ENCODE measurements at regions not wholly inside any gene's neighbourhood (a gene's known extent, or its start where the extent isn't known, plus 50 kb on each side); places are given as distances from the start of the nearest gene placed in this dataset.
"Not testable (repeated sequence)": the region's sequence is repeated elsewhere in the genome, so short reads cannot be mapped to it uniquely, and the experiment has no call there.

DNA sequence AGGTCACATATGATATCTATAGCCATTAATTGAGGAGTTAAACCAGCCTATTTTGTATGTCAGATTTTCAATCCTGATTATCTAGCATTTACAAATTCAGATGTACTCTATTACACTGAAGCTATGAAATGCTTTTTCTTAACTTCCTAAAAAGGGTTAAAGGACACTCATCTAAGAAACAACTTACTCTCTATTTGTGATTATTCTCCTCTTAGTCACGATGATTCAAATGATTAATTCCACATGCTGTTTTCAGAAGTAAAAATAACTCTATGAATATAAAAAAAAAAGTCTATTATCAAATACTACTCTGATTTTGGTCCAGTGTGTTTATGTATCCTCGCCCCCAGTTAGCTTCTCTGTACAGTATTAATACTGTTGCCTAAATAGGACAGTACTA lies 1199.9 kb downstream of the GATA3 start:
- no peak for DNase-seq

GRCh38 chr10:9260690-9261089 lies 1206.2 kb downstream of the GATA3 start:
- no peak for DNase-seq

GRCh38 chr10:9262770-9263169 lies 1208.3 kb downstream of the GATA3 start:
- no peak for DNase-seq

- no peak for DNase-seq
Measured at GRCh38 chr10:9268176-9268575, 1213.7 kb downstream of the GATA3 start.

DNA sequence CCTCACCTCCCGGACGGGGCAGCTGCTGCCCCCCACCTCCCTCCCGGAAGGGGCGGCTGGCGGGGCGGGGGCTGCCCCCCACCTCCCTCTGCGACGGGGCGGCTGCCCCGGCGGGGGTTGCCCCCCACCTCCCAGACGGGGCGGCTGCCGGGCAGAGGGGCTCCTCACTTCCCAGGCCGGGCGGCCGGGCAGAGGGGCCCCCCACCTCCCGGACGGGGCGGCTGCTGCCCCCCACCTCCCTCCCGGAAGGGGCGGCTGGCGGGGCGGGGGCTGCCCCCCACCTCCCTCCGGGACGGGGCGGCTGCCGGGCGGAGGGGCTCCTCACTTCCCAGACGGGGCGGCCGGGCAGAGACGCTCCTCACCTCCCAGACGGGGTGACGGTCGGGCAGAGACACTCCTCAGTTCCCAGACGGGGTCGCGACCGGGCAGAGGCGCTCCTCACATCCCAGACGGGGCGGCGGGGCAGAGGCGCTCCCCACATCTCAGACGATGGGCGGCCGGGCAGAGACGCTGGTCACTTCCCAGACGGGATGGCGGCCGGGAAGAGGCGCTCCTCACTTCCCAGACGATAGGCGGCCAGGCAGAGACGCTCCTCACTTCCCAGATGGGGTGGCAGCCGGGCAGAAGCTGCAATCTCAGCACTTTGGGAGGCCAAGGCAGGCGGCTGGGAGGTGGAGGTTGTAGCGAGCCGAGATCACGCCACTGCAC lies 1218.8 kb downstream of the GATA3 start:
- DNase-seq: not testable (repeated sequence)

DNA sequence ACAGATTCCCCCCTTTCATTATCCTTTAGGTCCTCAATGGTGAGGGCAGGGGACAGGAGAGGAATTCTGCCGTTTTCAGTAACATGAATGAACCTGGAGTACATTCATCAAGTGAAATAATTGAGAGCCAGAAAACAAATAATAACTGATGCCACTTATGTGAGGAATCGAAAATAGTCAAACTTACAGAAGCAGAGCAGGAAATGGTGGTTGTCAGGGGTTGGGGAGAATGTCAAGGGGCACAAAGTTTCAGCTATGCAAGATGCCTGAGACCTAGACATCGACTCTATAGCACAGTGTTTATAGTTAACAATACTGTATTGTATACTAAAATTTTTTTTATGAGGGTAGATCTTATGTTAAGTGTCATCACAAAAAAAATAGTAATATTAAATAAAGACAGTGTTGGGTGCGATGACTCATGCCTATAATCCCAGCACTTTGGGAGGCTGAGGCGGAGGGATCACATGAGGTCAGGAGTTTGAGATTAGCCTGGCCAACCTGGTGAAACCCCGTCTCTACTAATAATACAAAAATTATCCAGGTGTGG lies 1219.8 kb downstream of the GATA3 start:
- DNase-seq: no peak

DNA sequence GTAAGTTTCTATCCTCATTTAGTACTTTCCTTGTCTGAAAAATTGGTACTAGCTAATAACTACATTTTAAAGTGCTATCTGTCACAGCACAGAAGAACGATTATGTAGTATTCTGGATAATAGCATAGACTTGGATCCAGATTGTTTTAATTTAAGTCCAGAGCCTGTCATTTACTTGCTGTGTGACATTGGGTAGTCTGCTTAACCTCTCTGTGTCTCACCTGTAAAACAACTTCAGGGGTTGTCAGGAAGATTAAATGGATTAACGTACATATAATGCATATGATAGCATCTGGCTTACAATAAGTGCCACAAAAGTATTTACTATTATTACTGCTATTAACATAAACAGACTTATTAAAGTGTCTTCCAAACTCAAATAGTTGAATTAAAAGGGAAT lies 1221.4 kb downstream of the GATA3 start:
- no peak for DNase-seq

DNA sequence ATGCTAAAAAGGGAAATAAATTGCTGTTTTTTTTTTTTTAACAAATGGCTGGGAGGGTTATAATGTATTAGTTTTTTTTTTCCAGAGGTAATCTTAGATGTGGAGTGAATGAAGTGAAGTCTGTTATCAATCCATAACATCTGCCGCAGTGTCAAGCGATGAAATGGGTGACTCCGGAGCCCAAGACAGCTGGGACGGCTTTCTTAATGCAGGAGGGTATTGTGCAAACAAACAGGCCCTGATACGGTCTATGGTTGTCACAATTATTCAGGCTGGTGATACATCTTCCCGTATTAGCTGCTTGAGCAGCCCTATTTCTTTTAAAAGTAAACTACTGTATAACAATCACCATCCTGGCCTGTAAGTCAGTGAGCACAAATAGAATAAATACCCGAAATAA lies 1231.2 kb downstream of the GATA3 start:
- DNase-seq: no peak

GRCh38 chr10:9289811-9290210 lies 1235.3 kb downstream of the GATA3 start:
- no peak for DNase-seq

- DNase-seq: no peak
Measured at GRCh38 chr10:9291081-9291480, 1236.6 kb downstream of the GATA3 start.

- DNase-seq: no peak
Measured at GRCh38 chr10:9294132-9294663, 1239.7 kb downstream of the GATA3 start.

DNA sequence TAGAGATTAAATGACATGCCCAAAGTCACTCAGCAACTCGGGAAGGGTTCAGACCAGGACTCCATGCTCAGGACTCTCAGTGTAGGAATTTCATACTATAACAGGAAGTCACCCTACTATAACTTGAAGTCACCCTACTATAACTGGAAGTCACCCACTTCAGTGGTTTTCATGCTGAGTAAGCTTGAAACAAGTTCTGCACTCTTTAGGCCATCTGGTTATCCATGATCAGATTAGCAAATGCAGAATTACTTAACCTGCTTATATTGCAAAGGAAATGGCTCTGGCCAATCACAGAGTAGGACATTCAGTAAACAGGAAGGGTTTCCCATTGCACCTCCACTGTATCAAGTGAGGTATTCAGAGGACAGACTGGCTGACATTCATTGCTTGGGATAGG lies 1240.4 kb downstream of the GATA3 start:
- DNase-seq: no peak

DNA sequence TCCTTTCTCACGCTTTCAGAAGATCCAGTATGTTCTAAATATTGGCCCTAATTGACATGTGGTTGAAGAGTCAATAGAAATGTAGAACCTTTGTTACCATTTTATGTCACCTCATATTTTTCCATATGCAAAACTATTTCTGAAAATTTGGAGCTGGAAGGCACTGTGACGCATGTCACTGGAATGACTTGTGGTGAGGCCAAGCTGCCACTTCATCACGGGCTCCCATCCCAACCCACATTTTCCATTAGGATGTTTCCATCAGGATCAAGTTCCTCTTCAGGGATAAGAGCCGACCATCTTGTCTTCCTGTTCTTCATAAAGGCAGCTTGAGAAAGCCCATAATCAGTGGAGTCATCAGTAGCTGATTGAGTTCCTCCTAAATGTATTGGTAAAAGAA lies 1241.7 kb downstream of the GATA3 start:
- no peak for DNase-seq

- no peak for DNase-seq
Measured at GRCh38 chr10:9297580-9297979, 1243.1 kb downstream of the GATA3 start.

- peak in 2 of 58 donors; percentile 3 to 16 for DNase-seq
Measured at GRCh38 chr10:9299966-9300365, 1245.5 kb downstream of the GATA3 start.

GRCh38 chr10:9301148-9301547 lies 1246.7 kb downstream of the GATA3 start:
- DNase-seq: peak in 1 of 58 donors; percentile 13

GRCh38 chr10:9301554-9301953 lies 1247.1 kb downstream of the GATA3 start:
- DNase-seq: no peak

DNA sequence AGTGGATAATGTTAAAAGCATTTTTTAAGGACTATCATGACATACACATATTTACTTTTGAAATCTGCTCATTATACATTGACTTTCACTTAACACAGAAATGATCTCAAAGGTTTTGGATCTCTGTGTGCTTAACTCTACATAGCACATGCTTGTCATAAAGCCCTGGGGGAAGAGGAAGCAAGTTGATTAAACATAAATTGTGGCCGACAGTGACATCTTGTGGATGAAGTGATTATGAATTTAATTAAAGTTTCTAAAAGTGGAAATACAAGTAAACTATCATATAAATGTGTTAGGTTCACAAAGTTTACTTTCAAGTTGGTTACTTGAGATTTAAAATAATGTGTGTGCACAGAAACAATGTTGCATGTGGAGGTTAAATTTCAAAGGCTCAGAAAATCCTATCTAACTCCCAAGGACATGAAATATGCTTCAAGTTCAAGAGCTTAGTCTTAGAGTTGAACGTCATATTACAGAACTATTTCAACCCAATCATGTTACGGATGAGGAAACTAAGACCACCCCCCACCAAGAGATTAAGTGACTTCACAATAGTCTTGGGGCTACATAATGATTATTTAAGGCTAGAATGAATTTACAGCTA lies 1247.8 kb downstream of the GATA3 start:
- DNase-seq: peak in 2 of 58 donors; percentile 27 to 28

GRCh38 chr10:9305018-9305655 lies 1250.6 kb downstream of the GATA3 start:
- DNase-seq: no peak

- no peak for DNase-seq
Measured at GRCh38 chr10:9311702-9312499, 1257.4 kb downstream of the GATA3 start.

DNA sequence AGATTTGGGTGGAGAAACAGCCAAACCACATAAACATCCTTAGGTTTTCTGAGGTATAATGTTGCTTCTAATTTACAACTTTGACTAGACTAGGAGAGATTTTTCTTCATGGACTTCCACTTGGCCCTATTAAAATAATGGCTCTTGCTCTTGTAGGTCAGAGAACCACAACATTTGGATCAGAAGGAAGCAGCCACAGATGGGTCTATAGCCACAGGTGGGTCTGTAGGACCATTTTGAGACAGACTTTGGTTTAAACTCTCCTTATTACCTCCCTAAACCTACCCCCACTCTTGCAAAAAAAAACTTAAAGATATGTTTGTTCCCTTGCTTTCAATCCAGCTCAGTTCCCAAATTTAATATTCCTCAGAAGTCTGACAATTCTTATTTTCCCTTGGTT lies 1260.8 kb downstream of the GATA3 start:
- no peak for DNase-seq
